ENCODE measurements at regions not wholly inside any gene's neighbourhood (a gene's known extent, or its start where the extent isn't known, plus 50 kb on each side); places are given as distances from the start of the nearest gene placed in this dataset.

DNA sequence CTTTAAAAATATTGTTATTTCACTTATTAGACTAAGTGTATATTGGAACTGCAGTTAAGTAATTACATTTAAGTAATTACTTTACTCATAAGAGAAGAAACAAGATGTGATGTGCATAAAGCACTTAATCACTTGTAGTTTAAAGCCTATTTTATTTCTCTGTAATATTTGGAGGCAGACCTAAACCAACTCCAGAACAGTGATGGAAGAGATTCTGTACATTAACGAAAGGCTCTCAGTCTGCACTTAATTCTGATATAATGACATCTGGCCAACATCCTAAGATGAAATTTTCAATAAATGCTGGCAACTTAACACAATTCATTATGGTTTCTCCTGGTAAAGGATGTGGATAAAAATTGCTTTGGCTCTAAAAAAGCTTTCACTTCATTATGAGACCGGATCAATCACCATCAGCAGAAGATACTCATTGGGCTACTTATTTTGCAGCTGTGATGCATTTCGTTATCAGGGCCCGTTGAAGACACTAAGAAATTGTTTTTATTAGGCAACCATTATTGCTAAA is 342.6 kb downstream of the C4orf33 start:
- H3K4me3 ChIP-seq = no peak overlapping the region
- TF ChIP-seq POLR2A (IDR thresholded peaks at IDR 0.05; ENCODE audit: low read depth) = no peak
- no peak for TF ChIP-seq POLR2AphosphoS5 (IDR thresholded peaks at IDR 0.05)
- TF ChIP-seq, protein P1, sequence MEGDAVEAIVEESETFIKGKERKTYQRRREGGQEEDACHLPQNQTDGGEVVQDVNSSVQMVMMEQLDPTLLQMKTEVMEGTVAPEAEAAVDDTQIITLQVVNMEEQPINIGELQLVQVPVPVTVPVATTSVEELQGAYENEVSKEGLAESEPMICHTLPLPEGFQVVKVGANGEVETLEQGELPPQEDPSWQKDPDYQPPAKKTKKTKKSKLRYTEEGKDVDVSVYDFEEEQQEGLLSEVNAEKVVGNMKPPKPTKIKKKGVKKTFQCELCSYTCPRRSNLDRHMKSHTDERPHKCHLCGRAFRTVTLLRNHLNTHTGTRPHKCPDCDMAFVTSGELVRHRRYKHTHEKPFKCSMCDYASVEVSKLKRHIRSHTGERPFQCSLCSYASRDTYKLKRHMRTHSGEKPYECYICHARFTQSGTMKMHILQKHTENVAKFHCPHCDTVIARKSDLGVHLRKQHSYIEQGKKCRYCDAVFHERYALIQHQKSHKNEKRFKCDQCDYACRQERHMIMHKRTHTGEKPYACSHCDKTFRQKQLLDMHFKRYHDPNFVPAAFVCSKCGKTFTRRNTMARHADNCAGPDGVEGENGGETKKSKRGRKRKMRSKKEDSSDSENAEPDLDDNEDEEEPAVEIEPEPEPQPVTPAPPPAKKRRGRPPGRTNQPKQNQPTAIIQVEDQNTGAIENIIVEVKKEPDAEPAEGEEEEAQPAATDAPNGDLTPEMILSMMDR (IDR thresholded peaks at IDR 0.05) = no peak
- TF ChIP-seq EP300 (IDR thresholded peaks at IDR 0.05) = no peak
- H3K27me3 ChIP-seq = no peaks in the 10 kb centered on the region
- H3K9me3 ChIP-seq = no peaks in the 10 kb centered on the region
- WGBS = 80% methylated on average over 4 of the region's 4 CpGs
- no peak overlapping the region for H3K27ac ChIP-seq (replicated peaks in 1 of 4)
- H3K36me3 ChIP-seq = no peaks in the 10 kb centered on the region
- DNase-seq (ENCODE audit: extremely low spot score) = no peak
- H3K4me1 ChIP-seq = no peaks in the 10 kb centered on the region
- intact Hi-C loops (cut with DNase I) = no loop called here

DNA sequence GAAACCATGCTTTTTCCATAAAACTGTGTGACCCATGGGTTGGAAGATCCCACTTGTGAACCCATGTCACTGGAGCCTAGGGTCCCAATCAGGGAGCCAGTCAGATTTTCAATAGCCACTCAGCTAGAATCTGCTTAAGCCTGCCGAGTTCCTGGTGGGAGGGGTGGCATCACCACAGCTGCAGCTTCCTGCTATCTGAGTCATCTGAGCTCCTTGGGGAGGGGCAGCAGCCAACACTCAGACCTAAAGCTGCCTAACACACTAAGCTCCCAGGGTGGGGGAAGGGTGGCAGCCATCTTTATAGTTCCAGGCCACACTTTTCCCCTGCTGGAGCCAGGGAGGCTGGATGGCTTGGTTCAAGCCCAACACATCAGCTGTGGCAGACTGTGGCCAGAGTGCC is 350.1 kb downstream of the C4orf33 start:
- Histone ChIP-seq H3K36me3 (no peaks in the 10 kb centered on the region), H3K4me1 (no peaks in the 10 kb centered on the region), H3K9me3 (no peaks in the 10 kb centered on the region), H3K27ac (replicated peaks in 1 of 4) (no peak overlapping the region), H3K27me3 (no peaks in the 10 kb centered on the region), H3K4me3 (no peak overlapping the region)
- intact Hi-C loops (cut with DNase I) = no loop called here
- TF ChIP-seq POLR2AphosphoS5 (IDR thresholded peaks at IDR 0.05) (no peak), POLR2A (IDR thresholded peaks at IDR 0.05; ENCODE audit: low read depth) (no peak), EP300 (IDR thresholded peaks at IDR 0.05) (no peak)
- TF ChIP-seq, protein P1 (IDR thresholded peaks at IDR 0.05) = no peak
- no peak for DNase-seq (ENCODE audit: extremely low spot score)
- 67% methylated on average over 1 of the region's 1 CpG for whole genome bisulfite sequencing

DNA sequence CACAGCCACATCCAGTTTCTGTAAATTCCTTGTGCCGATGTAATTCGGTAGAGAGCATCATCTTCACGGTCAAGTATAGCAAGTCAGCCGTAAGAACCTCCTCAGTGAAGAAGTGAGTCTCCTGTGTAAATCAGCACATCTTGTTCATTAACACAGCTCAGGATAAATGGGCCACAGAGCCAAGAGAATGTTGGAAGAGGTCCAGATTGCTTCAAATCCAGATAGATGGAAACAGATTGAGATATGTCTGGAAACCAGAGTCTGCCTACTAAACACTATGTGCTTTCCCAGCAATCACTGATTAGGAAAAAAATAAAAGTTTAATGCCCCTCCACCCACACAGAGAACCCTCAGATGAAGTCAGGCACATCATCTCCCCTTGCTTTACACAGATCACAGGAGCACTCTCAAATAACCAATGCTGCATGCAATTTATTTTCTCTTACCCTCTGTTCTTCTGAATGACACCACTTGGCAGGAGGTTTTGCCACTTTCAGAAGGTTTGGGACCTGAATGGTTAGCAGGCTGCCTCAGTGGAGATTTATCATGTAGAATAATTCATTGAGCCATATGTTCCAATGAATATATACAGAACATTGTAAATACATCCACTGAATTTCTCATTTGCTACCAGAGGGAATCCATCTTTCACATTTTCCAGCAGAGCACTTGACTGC is 357.7 kb downstream of the C4orf33 start:
- intact Hi-C loops (cut with DNase I) = no loop called here
- H3K4me3 ChIP-seq = no peak overlapping the region
- H3K36me3 ChIP-seq = no peaks in the 10 kb centered on the region
- H3K4me1 ChIP-seq = no peaks in the 10 kb centered on the region
- no peak overlapping the region for H3K27ac ChIP-seq (replicated peaks in 1 of 4)
- no peak for TF ChIP-seq EP300 (IDR thresholded peaks at IDR 0.05)
- no peak for TF ChIP-seq POLR2A (IDR thresholded peaks at IDR 0.05; ENCODE audit: low read depth)
- TF ChIP-seq, protein P1 (IDR thresholded peaks at IDR 0.05) = no peak
- no peak for TF ChIP-seq POLR2AphosphoS5 (IDR thresholded peaks at IDR 0.05)
- H3K27me3 ChIP-seq = no peaks in the 10 kb centered on the region
- no peaks in the 10 kb centered on the region for H3K9me3 ChIP-seq
- WGBS = 78% methylated on average over 4 of the region's 4 CpGs
- no peak for DNase-seq (ENCODE audit: extremely low spot score)

DNA sequence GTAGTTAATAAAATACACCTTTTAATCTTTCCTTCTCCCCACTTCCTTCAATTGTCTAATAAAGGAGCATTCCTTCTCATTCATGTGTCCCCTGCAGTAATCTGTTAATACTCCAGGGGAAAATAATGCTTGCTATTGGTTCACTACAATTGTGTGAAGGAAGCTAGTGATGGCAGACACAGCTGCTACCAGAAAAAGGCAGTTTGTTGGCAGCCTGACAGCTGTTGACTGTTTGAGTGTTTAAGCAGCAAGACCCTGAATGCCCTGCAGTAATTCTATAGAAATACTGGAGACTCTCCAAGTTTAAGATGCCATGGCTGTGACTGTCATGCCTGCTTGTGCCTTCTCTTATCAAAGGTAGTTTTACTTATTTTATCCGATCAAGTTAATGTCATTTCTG is 359.5 kb downstream of the C4orf33 start:
- H3K4me1 ChIP-seq = no peaks in the 10 kb centered on the region
- TF ChIP-seq, protein P1 (IDR thresholded peaks at IDR 0.05) = no peak
- TF ChIP-seq POLR2A (IDR thresholded peaks at IDR 0.05; ENCODE audit: low read depth) (no peak), EP300 (IDR thresholded peaks at IDR 0.05) (no peak), POLR2AphosphoS5 (IDR thresholded peaks at IDR 0.05) (no peak)
- intact Hi-C loops (cut with DNase I) = no loop called here
- no peak overlapping the region for H3K4me3 ChIP-seq
- H3K27ac ChIP-seq (replicated peaks in 1 of 4) = no peak overlapping the region
- DNase-seq (ENCODE audit: extremely low spot score) = no peak
- WGBS = 74% methylated on average over 1 of the region's 1 CpG
- no peaks in the 10 kb centered on the region for H3K36me3 ChIP-seq
- H3K27me3 ChIP-seq = no peaks in the 10 kb centered on the region
- no peaks in the 10 kb centered on the region for H3K9me3 ChIP-seq

DNA sequence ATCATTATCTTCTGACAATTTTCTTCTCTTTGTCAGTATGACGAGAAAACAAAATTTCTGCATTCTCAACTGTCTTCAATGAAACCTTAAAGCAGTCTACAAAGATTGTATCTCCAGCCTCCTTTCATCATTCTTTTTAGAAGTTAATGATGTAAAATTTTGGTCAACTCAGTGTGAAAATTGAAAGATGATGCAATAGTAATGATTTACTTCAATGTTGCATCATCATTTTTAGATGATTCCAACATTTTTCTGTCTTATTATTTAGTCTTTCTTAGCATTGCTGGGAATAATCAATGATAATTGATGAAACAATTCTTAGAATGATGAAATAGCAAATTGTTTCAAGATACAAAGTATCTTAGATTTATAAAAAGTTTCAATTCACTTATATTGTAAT is 372.7 kb downstream of the C4orf33 start:
- Histone ChIP-seq H3K4me1 (no peaks in the 10 kb centered on the region), H3K4me3 (no peak overlapping the region), H3K9me3 (no peaks in the 10 kb centered on the region), H3K27ac (replicated peaks in 1 of 4) (no peak overlapping the region), H3K36me3 (no peaks in the 10 kb centered on the region), H3K27me3 (no peaks in the 10 kb centered on the region)
- no peak for TF ChIP-seq EP300 (IDR thresholded peaks at IDR 0.05)
- TF ChIP-seq, protein P1 (IDR thresholded peaks at IDR 0.05) = no peak
- intact Hi-C loops (cut with DNase I) = no loop called here
- 95% methylated on average over 1 of the region's 1 CpG for WGBS
- no peak for DNase-seq (ENCODE audit: extremely low spot score)
